Trophoblast cell (in vitro differentiated cells and primary cell): ENCODE measurements at regions not wholly inside any gene's neighbourhood (a gene's known extent, or its start where the extent isn't known, plus 50 kb on each side); places are given as distances from the start of the nearest gene placed in this dataset.

ENCODE experiments used
- DNase-seq, 2 donors: peaks; one replicate each; pipeline ENCODE4 v3.0.0-alpha.2; 2016
- H2AFZ ChIP-seq: 2 replicates; pipeline ENCODE4 v1.6.1; 2013; ENCODE audit warnings: low read length, moderate library complexity, mild to moderate bottlenecking; ENCODE audit not compliant: insufficient read depth, poor library complexity
- H2AK5ac ChIP-seq: 2 replicates; pipeline ENCODE4 v1.6.1; 2013; ENCODE audit warnings: mild to moderate bottlenecking, low read length
- H2BK120ac ChIP-seq: 2 replicates; pipeline ENCODE4 v1.6.1; 2013; ENCODE audit warnings: low read length, mild to moderate bottlenecking, moderate library complexity; ENCODE audit not compliant: insufficient read depth, poor library complexity
- H2BK12ac ChIP-seq: 2 replicates; pipeline ENCODE4 v1.6.1; 2013; ENCODE audit warnings: mild to moderate bottlenecking, low read length, moderate library complexity
- H2BK5ac ChIP-seq: 2 replicates; pipeline ENCODE4 v1.6.1; 2013; ENCODE audit warnings: low read length, low read depth, moderate library complexity, mild to moderate bottlenecking; ENCODE audit not compliant: poor library complexity
- H3K14ac ChIP-seq: 2 replicates; pipeline ENCODE4 v1.6.1; 2013; ENCODE audit warnings: mild to moderate bottlenecking, low read length
- H3K18ac ChIP-seq: 2 replicates; pipeline ENCODE4 v1.6.1; 2013; ENCODE audit warnings: mild to moderate bottlenecking, low read length
- H3K23ac ChIP-seq: 2 replicates; pipeline ENCODE4 v1.6.1; 2013; ENCODE audit warnings: low read length
- H3K27ac ChIP-seq: 2 replicates; pipeline ENCODE4 v1.5.1; 2013; ENCODE audit warnings: low read depth, mild to moderate bottlenecking, inconsistent platforms, low read length, moderate library complexity
- H3K27me3 ChIP-seq: 2 replicates; pipeline ENCODE4 v1.6.1; 2013; ENCODE audit warnings: inconsistent platforms, mild to moderate bottlenecking, low read length, moderate library complexity; ENCODE audit not compliant: insufficient read depth
- H3K36me3 ChIP-seq, 2 experiments: 1 replicate in 1 of 2; 2 replicates in 1 of 2; pipeline ENCODE4 v1.6.1; 2013; ENCODE audit warnings: low read length in 2 of 2, mild to moderate bottlenecking in 2 of 2, moderate library complexity in 1 of 2; ENCODE audit not compliant: insufficient read depth in 2 of 2, control insufficient read depth in 1 of 2
- H3K4ac ChIP-seq: 2 replicates; pipeline ENCODE4 v1.6.1; 2013; ENCODE audit warnings: low read depth, mild to moderate bottlenecking, low read length, moderate library complexity
- H3K4me1 ChIP-seq, 2 experiments: 1 replicate in 1 of 2; 2 replicates in 1 of 2; pipeline ENCODE4 v1.6.1; 2013; ENCODE audit warnings: low read length in 2 of 2, mild to moderate bottlenecking in 2 of 2, moderate library complexity in 1 of 2; ENCODE audit not compliant: insufficient read depth in 2 of 2, control insufficient read depth in 1 of 2
- H3K4me2 ChIP-seq: 2 replicates; pipeline ENCODE4 v1.6.1; 2013; ENCODE audit warnings: inconsistent platforms, mild to moderate bottlenecking, low read length, moderate library complexity
- H3K4me3 ChIP-seq: 2 replicates; pipeline ENCODE4 v1.5.1; 2013; ENCODE audit warnings: mild to moderate bottlenecking, low read depth, low read length, inconsistent platforms
- H3K79me1 ChIP-seq: one replicate; pipeline ENCODE4 v1.6.1; 2013; ENCODE audit warnings: low read length
- H3K79me2 ChIP-seq: 2 replicates; pipeline ENCODE4 v1.6.1; 2013; ENCODE audit warnings: low read length, mild to moderate bottlenecking; ENCODE audit not compliant: control insufficient read depth, insufficient read depth, poor library complexity
- H3K9ac ChIP-seq: 2 replicates; pipeline ENCODE4 v1.6.1; 2013; ENCODE audit warnings: mild to moderate bottlenecking, low read length
- H3K9me3 ChIP-seq: 2 replicates; pipeline ENCODE4 v1.6.1; 2013; ENCODE audit warnings: low read depth, mild to moderate bottlenecking, control low read depth, inconsistent platforms, low read length; ENCODE audit not compliant: insufficient read depth
- H4K12ac ChIP-seq: 2 replicates; pipeline ENCODE4 v1.6.1; 2013; ENCODE audit warnings: low read depth, mild to moderate bottlenecking, low read length, moderate library complexity
- H4K8ac ChIP-seq: 2 replicates; pipeline ENCODE4 v1.6.1; 2013; ENCODE audit warnings: low read depth, mild to moderate bottlenecking, low read length, moderate library complexity
- H4K91ac ChIP-seq: one replicate; pipeline ENCODE4 v1.6.1; 2013; ENCODE audit warnings: low read depth, mild to moderate bottlenecking, low read length, moderate library complexity
- WGBS: extraction: QIAGEN DNeasy Blood & Tissue Kit; methylation state at CpG from one replicate; pipeline ENCODE4 v1.1.7; 2013; ENCODE audit warnings: missing lambda C conversion rate; ENCODE audit not compliant: insufficient read length, insufficient coverage; ENCODE audit errors: extremely low coverage; 5-methylcytosine and 5-hydroxymethylcytosine counted together

DNA sequence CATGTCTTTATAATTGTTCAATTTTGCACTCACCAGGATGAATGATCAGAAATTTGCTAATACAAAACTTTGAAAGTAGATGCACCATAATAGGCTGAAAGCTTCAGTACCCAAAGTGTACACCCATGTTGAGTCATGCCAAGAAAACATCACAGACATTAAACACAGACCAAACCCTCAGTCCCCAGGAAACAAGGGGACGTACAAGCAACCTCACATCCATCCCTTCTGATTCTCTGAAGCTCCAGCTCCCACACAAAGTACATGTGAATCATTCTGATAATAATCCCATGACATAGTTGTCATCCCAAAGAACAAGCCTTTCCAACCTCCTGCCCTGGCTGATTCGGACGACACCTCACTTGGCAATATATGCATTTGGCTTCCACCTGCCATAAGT lies 183.8 kb downstream of the SNX19 start:
- Histone ChIP-seq H3K18ac (no peak overlapping the region), H4K91ac (no peak overlapping the region), H3K4ac (no peak overlapping the region), H4K12ac (no peak overlapping the region), H3K9me3 (peaks cover 4% of the 10 kb centered on the region), H2BK12ac (no peak overlapping the region), H3K4me2 (no peak overlapping the region), H3K79me2 (no peaks in the 10 kb centered on the region), H2BK120ac (no peak overlapping the region), H2AFZ (no peak overlapping the region), H3K23ac (no peak overlapping the region), H2AK5ac (no peak overlapping the region), H3K79me1 (no peaks in the 10 kb centered on the region), H3K4me3 (no peak overlapping the region), H3K14ac (no peak overlapping the region), H3K27ac (no peak overlapping the region), H3K9ac (no peak overlapping the region), H3K27me3 (no peaks in the 10 kb centered on the region), H3K4me1 (no peaks in the 10 kb centered on the region), H3K36me3 (no peaks in the 10 kb centered on the region), H4K8ac (no peak overlapping the region), H2BK5ac (no peak overlapping the region)
- no CpG with 5 or more reads among the region's 3 CpGs for WGBS
- DNase-seq: no peak

- Histone ChIP-seq H3K23ac (no peak overlapping the region), H3K27me3 (no peaks in the 10 kb centered on the region), H3K14ac (no peak overlapping the region), H3K4ac (no peak overlapping the region), H2AK5ac (no peak overlapping the region), H4K91ac (no peak overlapping the region), H2BK120ac (no peak overlapping the region), H3K4me1 (no peaks in the 10 kb centered on the region), H3K79me2 (no peaks in the 10 kb centered on the region), H3K4me3 (no peak overlapping the region), H3K9me3 (peaks cover 2% of the 10 kb centered on the region), H3K79me1 (no peaks in the 10 kb centered on the region), H3K27ac (no peak overlapping the region), H3K9ac (no peak overlapping the region), H4K12ac (no peak overlapping the region), H2AFZ (no peak overlapping the region), H3K4me2 (no peak overlapping the region), H3K36me3 (no peaks in the 10 kb centered on the region), H4K8ac (no peak overlapping the region), H2BK5ac (no peak overlapping the region), H2BK12ac (no peak overlapping the region), H3K18ac (no peak overlapping the region)
- WGBS: no CpG with 5 or more reads among the region's 5 CpGs
- no peak for DNase-seq
These were observed 179.0 kb downstream of the SNX19 start for GRCh38 chr11:130737041-130737830.

- Histone ChIP-seq H3K36me3 (no peaks in the 10 kb centered on the region), H3K4me2 (no peak overlapping the region), H3K79me2 (no peaks in the 10 kb centered on the region), H3K27ac (no peak overlapping the region), H3K18ac (no peak overlapping the region), H2BK120ac (no peak overlapping the region), H3K9me3 (peaks cover 2% of the 10 kb centered on the region), H2BK12ac (no peak overlapping the region), H4K91ac (no peak overlapping the region), H3K27me3 (no peaks in the 10 kb centered on the region), H3K79me1 (no peaks in the 10 kb centered on the region), H3K9ac (no peak overlapping the region), H2AFZ (no peak overlapping the region), H2AK5ac (no peak overlapping the region), H3K4me1 (no peaks in the 10 kb centered on the region), H2BK5ac (no peak overlapping the region), H4K12ac (no peak overlapping the region), H3K23ac (no peak overlapping the region), H3K14ac (no peak overlapping the region), H4K8ac (no peak overlapping the region), H3K4ac (no peak overlapping the region), H3K4me3 (no peak overlapping the region)
- WGBS: no CpG with 5 or more reads among the region's 12 CpGs
- no peak for DNase-seq
These were observed 178.3 kb downstream of the SNX19 start for GRCh38 chr11:130737866-130738431.

DNA sequence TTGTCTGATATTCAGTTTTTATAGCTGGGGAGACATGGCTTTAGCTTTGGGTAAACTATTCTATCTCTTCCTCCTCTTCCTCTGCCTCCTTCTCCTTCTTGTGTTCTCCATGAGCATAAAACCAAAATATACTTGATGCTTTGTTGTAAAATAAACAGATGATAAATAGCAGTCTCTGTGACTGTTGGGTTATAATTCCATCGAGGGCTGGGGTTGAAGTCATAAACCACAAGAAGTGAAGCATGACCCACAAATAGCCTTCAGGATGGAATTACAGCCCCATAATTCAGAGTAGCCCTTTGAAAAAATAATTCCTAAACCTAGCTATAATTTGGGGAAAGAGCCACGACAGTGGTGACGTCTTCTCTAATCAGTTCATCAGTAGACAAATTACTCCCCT lies 177.7 kb downstream of the SNX19 start:
- H3K9me3 ChIP-seq: peaks cover 2% of the 10 kb centered on the region
- H4K12ac ChIP-seq: no peak overlapping the region
- no peak overlapping the region for H3K4me3 ChIP-seq
- no peak overlapping the region for H2BK5ac ChIP-seq
- H3K18ac ChIP-seq: no peak overlapping the region
- no peaks in the 10 kb centered on the region for H3K79me2 ChIP-seq
- no peak overlapping the region for H4K8ac ChIP-seq
- no peaks in the 10 kb centered on the region for H3K79me1 ChIP-seq
- no CpG with 5 or more reads among the region's 3 CpGs for WGBS
- H2BK12ac ChIP-seq: no peak overlapping the region
- no peak overlapping the region for H3K4ac ChIP-seq
- no peak overlapping the region for H3K14ac ChIP-seq
- H3K4me2 ChIP-seq: no peak overlapping the region
- H3K4me1 ChIP-seq: no peaks in the 10 kb centered on the region
- no peak overlapping the region for H2AK5ac ChIP-seq
- no peak overlapping the region for H3K9ac ChIP-seq
- H3K23ac ChIP-seq: no peak overlapping the region
- no peak overlapping the region for H2BK120ac ChIP-seq
- no peak for DNase-seq
- H4K91ac ChIP-seq: no peak overlapping the region
- no peaks in the 10 kb centered on the region for H3K36me3 ChIP-seq
- H2AFZ ChIP-seq: no peak overlapping the region
- H3K27me3 ChIP-seq: no peaks in the 10 kb centered on the region
- H3K27ac ChIP-seq: no peak overlapping the region
